ENCODE measurements at regions not wholly inside any gene's neighbourhood (a gene's known extent, or its start where the extent isn't known, plus 50 kb on each side); places are given as distances from the start of the nearest gene placed in this dataset.

GRCh38 chr6:62971976-62972658, 239.2 kb upstream of the FKBP1C start:
- Histone ChIP-seq H3K27ac (replicated peaks) (no peak overlapping the region), H3K4me3 (replicated peaks; ENCODE audit: insufficient read depth, low read length) (no peak overlapping the region), H3K27me3 (ENCODE audit: insufficient read depth, poor library complexity, severe bottlenecking) (no peaks in the 10 kb centered on the region)
- no peak for TF ChIP-seq REST (IDR thresholded peaks at IDR 0.05; ENCODE audit: insufficient replicate concordance, low read depth)
- TF ChIP-seq CTCF (IDR thresholded peaks at IDR 0.05; ENCODE audit: insufficient read depth, low read length), result no peak
- TF ChIP-seq SPI1 (IDR thresholded peaks at IDR 0.05; ENCODE audit: borderline replicate concordance, low read depth), result no peak
- no peak for TF ChIP-seq POLR2AphosphoS5 (IDR thresholded peaks at IDR 0.05; ENCODE audit: low read depth)
- no peak for TF ChIP-seq GABPA (IDR thresholded peaks at IDR 0.05; ENCODE audit: low read depth)
- no peak for DNase-seq (ENCODE audit: low read depth in 1 of 2, low spot score in 1 of 2)

- TF ChIP-seq REST (IDR thresholded peaks at IDR 0.05; ENCODE audit: insufficient replicate concordance, low read depth) (no peak), GABPA (IDR thresholded peaks at IDR 0.05; ENCODE audit: low read depth) (no peak), SPI1 (IDR thresholded peaks at IDR 0.05; ENCODE audit: borderline replicate concordance, low read depth) (no peak), POLR2AphosphoS5 (IDR thresholded peaks at IDR 0.05; ENCODE audit: low read depth) (no peak), CTCF (IDR thresholded peaks at IDR 0.05; ENCODE audit: insufficient read depth, low read length) (no peak)
- H3K4me3 ChIP-seq (replicated peaks; ENCODE audit: insufficient read depth, low read length), result no peak overlapping the region
- DNase-seq (ENCODE audit: low read depth in 1 of 2, low spot score in 1 of 2), result no peak
- no peaks in the 10 kb centered on the region for H3K27me3 ChIP-seq (ENCODE audit: insufficient read depth, poor library complexity, severe bottlenecking)
- H3K27ac ChIP-seq (replicated peaks), result no peak overlapping the region
Measured at GRCh38 chr6:62974452-62974851, 236.8 kb upstream of the FKBP1C start.

GRCh38 chr6:62976566-62976965, 234.7 kb upstream of the FKBP1C start:
- Histone ChIP-seq H3K27ac (replicated peaks) (no peak overlapping the region), H3K27me3 (ENCODE audit: insufficient read depth, poor library complexity, severe bottlenecking) (no peaks in the 10 kb centered on the region), H3K4me3 (replicated peaks; ENCODE audit: insufficient read depth, low read length) (no peak overlapping the region)
- DNase-seq (ENCODE audit: low read depth in 1 of 2, low spot score in 1 of 2), result no peak
- TF ChIP-seq CTCF (IDR thresholded peaks at IDR 0.05; ENCODE audit: insufficient read depth, low read length) (no peak), GABPA (IDR thresholded peaks at IDR 0.05; ENCODE audit: low read depth) (no peak), POLR2AphosphoS5 (IDR thresholded peaks at IDR 0.05; ENCODE audit: low read depth) (no peak), REST (IDR thresholded peaks at IDR 0.05; ENCODE audit: insufficient replicate concordance, low read depth) (no peak), SPI1 (IDR thresholded peaks at IDR 0.05; ENCODE audit: borderline replicate concordance, low read depth) (no peak)
